A673 (cell line): ENCODE measurements at regions not wholly inside any gene's neighbourhood (a gene's known extent, or its start where the extent isn't known, plus 50 kb on each side); places are given as distances from the start of the nearest gene placed in this dataset.

Experiments
- CTCF ChIP-seq: fragments of 300-800, 200-600 bp; sonication (generic); conservative IDR thresholded peaks from 2 replicates; pipeline ENCODE4 v1.5.1; 2017; ENCODE audit warnings: low read depth, mild to moderate bottlenecking, antibody characterized with exemption, low read length, moderate library complexity, mixed read lengths
- EZH2 ChIP-seq: fragments of 200-600 bp; sonication (generic); IDR thresholded peaks from 2 replicates; pipeline ENCODE4 v1.6.1; 2017; ENCODE audit warnings: borderline replicate concordance, low read depth, mild to moderate bottlenecking, mixed read lengths, antibody characterized with exemption, low read length; ENCODE audit not compliant: poor library complexity, severe bottlenecking

GRCh38 chr7:26489906-26490639 lies 198.4 kb downstream of the SNX10 start:
- TF ChIP-seq CTCF, result no peak
- no peak for TF ChIP-seq EZH2
